ENCODE measurements at regions not wholly inside any gene's neighbourhood (a gene's known extent, or its start where the extent isn't known, plus 50 kb on each side); places are given as distances from the start of the nearest gene placed in this dataset.

GRCh38 chr7:20510573-20510900, 104.9 kb upstream of the ABCB5 start:
- no peak overlapping the region for H3K27ac ChIP-seq (ENCODE audit: low read depth, low read length)
- no peak overlapping the region for H3K4me2 ChIP-seq (ENCODE audit: low read depth, low read length, poor library complexity, severe bottlenecking)
- H2AFZ ChIP-seq (ENCODE audit: low read depth, low read length, severe bottlenecking) = no peak overlapping the region
- H3K36me3 ChIP-seq (ENCODE audit: low read length) = no peaks in the 10 kb centered on the region
- no peak overlapping the region for H3K9ac ChIP-seq (ENCODE audit: low read length)
- H3K4me3 ChIP-seq (ENCODE audit: insufficient read depth, low read length, poor library complexity, severe bottlenecking) = no peak overlapping the region
- H3K9me3 ChIP-seq (ENCODE audit: insufficient read depth, low read length) = no peaks in the 10 kb centered on the region
- H4K20me1 ChIP-seq (ENCODE audit: low read depth, low read length) = no peaks in the 10 kb centered on the region
- TF ChIP-seq, protein P1, sequence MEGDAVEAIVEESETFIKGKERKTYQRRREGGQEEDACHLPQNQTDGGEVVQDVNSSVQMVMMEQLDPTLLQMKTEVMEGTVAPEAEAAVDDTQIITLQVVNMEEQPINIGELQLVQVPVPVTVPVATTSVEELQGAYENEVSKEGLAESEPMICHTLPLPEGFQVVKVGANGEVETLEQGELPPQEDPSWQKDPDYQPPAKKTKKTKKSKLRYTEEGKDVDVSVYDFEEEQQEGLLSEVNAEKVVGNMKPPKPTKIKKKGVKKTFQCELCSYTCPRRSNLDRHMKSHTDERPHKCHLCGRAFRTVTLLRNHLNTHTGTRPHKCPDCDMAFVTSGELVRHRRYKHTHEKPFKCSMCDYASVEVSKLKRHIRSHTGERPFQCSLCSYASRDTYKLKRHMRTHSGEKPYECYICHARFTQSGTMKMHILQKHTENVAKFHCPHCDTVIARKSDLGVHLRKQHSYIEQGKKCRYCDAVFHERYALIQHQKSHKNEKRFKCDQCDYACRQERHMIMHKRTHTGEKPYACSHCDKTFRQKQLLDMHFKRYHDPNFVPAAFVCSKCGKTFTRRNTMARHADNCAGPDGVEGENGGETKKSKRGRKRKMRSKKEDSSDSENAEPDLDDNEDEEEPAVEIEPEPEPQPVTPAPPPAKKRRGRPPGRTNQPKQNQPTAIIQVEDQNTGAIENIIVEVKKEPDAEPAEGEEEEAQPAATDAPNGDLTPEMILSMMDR (IDR thresholded peaks at IDR 0.05; ENCODE audit: insufficient read depth, low read length, poor library complexity, severe bottlenecking) = no peak
- TF ChIP-seq EZH2phosphoT487 (conservative IDR thresholded peaks at IDR 0.05; ENCODE audit: low read length) = no peak
- no peaks in the 10 kb centered on the region for H3K9me2 ChIP-seq (replicated peaks; ENCODE audit: insufficient read depth, low read length)
- no peaks in the 10 kb centered on the region for H3K79me2 ChIP-seq (ENCODE audit: insufficient read depth, low read length)
- no peaks in the 10 kb centered on the region for H3F3A ChIP-seq (ENCODE audit: insufficient read depth)
- H3K27me3 ChIP-seq (ENCODE audit: low read length) = no peaks in the 10 kb centered on the region

- Histone ChIP-seq H4K20me1 (ENCODE audit: low read depth, low read length) (no peaks in the 10 kb centered on the region), H3K9me3 (ENCODE audit: insufficient read depth, low read length) (no peaks in the 10 kb centered on the region), H3K4me2 (ENCODE audit: low read depth, low read length, poor library complexity, severe bottlenecking) (no peak overlapping the region), H3K9ac (ENCODE audit: low read length) (no peak overlapping the region), H3K27ac (ENCODE audit: low read depth, low read length) (no peak overlapping the region), H3K9me2 (replicated peaks; ENCODE audit: insufficient read depth, low read length) (no peaks in the 10 kb centered on the region), H3K36me3 (ENCODE audit: low read length) (no peaks in the 10 kb centered on the region), H2AFZ (ENCODE audit: low read depth, low read length, severe bottlenecking) (no peak overlapping the region), H3K79me2 (ENCODE audit: insufficient read depth, low read length) (no peaks in the 10 kb centered on the region), H3K4me3 (ENCODE audit: insufficient read depth, low read length, poor library complexity, severe bottlenecking) (no peak overlapping the region), H3F3A (ENCODE audit: insufficient read depth) (no peaks in the 10 kb centered on the region), H3K27me3 (ENCODE audit: low read length) (no peaks in the 10 kb centered on the region)
- TF ChIP-seq EZH2phosphoT487 (conservative IDR thresholded peaks at IDR 0.05; ENCODE audit: low read length) = no peak
- TF ChIP-seq, protein P1 (IDR thresholded peaks at IDR 0.05; ENCODE audit: insufficient read depth, low read length, poor library complexity, severe bottlenecking) = no peak
Observed at GRCh38 chr7:20513341-20513740, 102.1 kb upstream of the ABCB5 start.

DNA sequence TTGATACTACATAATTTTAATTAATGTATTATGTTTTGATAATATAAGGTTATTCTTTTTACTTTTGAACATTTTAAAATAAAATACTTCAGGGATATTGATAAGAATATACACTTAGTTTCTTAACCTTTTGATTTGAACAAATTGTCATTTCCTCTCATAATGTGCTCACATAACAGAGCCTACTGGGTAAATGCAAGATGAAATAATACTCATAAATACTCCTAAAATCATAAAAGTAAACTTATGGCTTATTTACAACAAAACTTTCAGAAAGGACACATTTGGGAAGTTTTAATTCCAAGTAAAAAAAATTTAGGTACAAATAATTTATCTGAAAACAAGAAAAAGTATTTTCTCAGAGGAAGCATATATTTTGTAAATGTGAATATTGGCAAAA, 101.6 kb upstream of the ABCB5 start:
- Histone ChIP-seq H3K9me3 (ENCODE audit: insufficient read depth, low read length) (no peaks in the 10 kb centered on the region), H3K79me2 (ENCODE audit: insufficient read depth, low read length) (no peaks in the 10 kb centered on the region), H3K27me3 (ENCODE audit: low read length) (no peaks in the 10 kb centered on the region), H3K9ac (ENCODE audit: low read length) (no peak overlapping the region), H3K9me2 (replicated peaks; ENCODE audit: insufficient read depth, low read length) (no peaks in the 10 kb centered on the region), H3K36me3 (ENCODE audit: low read length) (no peaks in the 10 kb centered on the region), H2AFZ (ENCODE audit: low read depth, low read length, severe bottlenecking) (no peak overlapping the region), H3F3A (ENCODE audit: insufficient read depth) (no peaks in the 10 kb centered on the region), H3K4me3 (ENCODE audit: insufficient read depth, low read length, poor library complexity, severe bottlenecking) (no peak overlapping the region), H3K4me2 (ENCODE audit: low read depth, low read length, poor library complexity, severe bottlenecking) (no peak overlapping the region), H3K27ac (ENCODE audit: low read depth, low read length) (no peak overlapping the region), H4K20me1 (ENCODE audit: low read depth, low read length) (no peaks in the 10 kb centered on the region)
- no peak for TF ChIP-seq EZH2phosphoT487 (conservative IDR thresholded peaks at IDR 0.05; ENCODE audit: low read length)
- TF ChIP-seq, protein P1 (IDR thresholded peaks at IDR 0.05; ENCODE audit: insufficient read depth, low read length, poor library complexity, severe bottlenecking) = no peak

- H3K27ac ChIP-seq (ENCODE audit: low read depth, low read length) = no peak overlapping the region
Observed at GRCh38 chr7:20514364-20514763, 101.1 kb upstream of the ABCB5 start.

More at GRCh38 chr7:20514364-20514763, 101.1 kb upstream of the ABCB5 start:
- Histone ChIP-seq H4K20me1 (ENCODE audit: low read depth, low read length) (no peaks in the 10 kb centered on the region), H3F3A (ENCODE audit: insufficient read depth) (no peaks in the 10 kb centered on the region), H3K9me2 (replicated peaks; ENCODE audit: insufficient read depth, low read length) (no peaks in the 10 kb centered on the region), H3K4me3 (ENCODE audit: insufficient read depth, low read length, poor library complexity, severe bottlenecking) (no peak overlapping the region), H3K9ac (ENCODE audit: low read length) (no peak overlapping the region), H3K4me2 (ENCODE audit: low read depth, low read length, poor library complexity, severe bottlenecking) (no peak overlapping the region), H3K9me3 (ENCODE audit: insufficient read depth, low read length) (no peaks in the 10 kb centered on the region), H3K36me3 (ENCODE audit: low read length) (no peaks in the 10 kb centered on the region), H2AFZ (ENCODE audit: low read depth, low read length, severe bottlenecking) (no peak overlapping the region), H3K79me2 (ENCODE audit: insufficient read depth, low read length) (no peaks in the 10 kb centered on the region), H3K27me3 (ENCODE audit: low read length) (no peaks in the 10 kb centered on the region)
- TF ChIP-seq, protein P1 (IDR thresholded peaks at IDR 0.05; ENCODE audit: insufficient read depth, low read length, poor library complexity, severe bottlenecking) = no peak
- TF ChIP-seq EZH2phosphoT487 (conservative IDR thresholded peaks at IDR 0.05; ENCODE audit: low read length) = no peak

Measured in SU-DHL-6 (cell line).